ENCODE measurements at regions not wholly inside any gene's neighbourhood (a gene's known extent, or its start where the extent isn't known, plus 50 kb on each side); places are given as distances from the start of the nearest gene placed in this dataset.

DNA sequence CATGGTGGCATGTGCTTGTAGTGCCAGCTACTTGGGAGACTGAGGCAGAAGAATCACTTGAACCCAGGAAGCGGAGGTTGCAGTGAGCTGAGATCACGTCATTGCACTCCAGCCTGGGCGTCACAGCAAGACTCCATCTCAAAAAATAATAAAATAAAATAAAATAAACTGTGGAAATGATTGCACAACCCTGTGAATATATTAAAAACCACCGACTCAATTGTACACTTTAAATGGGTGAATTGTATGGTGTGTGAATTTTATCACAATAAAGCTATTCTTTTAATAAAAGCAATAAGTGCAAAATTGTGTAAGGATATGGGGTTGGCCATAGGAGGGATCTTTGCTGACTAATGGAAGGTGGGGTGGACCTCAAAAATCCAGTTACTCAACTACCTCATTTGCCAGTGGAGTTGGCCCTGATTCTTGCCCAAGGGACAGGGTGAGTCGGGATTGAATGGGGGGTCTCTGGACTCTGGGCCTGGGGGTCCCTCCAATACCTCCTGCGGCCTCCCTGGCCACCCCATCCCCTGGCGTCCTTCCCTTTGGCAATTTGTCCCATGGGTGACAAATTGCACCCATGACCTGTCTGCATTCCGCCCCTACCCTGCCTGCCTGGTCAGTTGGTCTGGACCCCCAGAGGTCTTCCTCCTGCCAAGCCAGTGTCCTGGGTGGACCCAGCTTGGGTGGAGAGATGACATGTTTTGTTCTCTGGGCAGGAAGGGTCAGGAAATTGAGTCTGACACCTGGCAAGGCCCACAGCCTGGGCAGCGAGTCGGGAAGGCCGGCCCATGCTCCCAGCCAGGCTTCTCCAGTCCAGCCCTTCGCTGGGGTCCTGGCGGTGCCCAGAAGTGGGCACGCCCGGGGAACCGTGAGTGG, 61.7 kb upstream of the ELN start:
- DNase-seq: no peak

DNA sequence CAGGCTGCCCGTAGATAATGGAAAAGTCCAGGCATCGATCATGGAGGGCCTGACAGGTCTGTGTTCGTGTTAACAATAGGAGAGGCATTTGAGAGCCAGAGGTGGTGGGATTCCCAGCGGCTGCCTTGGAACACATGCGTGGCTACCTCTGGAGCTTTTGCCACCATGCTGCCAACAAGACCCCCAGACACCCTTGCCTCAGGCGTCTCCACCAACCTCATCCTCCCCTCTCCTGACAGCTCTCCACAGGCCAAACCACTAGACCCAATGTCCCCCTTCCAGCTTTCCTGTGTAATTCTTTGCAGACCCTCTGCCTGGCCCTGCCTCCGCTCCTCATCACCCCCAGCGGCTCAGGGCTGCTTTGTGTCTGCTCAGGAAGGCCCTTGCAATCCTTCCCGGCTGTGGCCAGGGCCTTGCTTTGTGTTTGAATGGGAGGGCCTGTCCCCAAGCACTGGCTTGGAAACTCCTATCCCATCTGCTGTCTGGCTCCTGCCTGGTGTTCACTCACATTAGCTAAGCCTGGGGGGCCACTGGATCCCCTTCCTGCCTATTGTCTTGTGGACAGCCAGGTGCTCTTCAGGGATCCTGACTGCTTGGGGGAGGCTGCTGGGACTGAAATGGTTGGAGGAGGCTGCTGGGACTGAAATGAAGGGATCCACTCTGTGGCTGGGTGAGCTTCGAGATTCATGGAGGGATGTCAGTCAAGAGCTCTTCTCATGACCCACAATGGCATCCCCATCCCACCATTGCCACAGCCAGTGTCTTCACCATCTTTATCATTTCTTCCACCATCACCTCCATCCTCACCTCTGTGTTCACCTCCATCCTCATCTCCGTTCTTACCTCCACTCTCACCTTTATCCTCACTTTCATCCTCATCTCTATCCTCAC, 60.8 kb upstream of the ELN start:
- DNase-seq: no peak

DNA sequence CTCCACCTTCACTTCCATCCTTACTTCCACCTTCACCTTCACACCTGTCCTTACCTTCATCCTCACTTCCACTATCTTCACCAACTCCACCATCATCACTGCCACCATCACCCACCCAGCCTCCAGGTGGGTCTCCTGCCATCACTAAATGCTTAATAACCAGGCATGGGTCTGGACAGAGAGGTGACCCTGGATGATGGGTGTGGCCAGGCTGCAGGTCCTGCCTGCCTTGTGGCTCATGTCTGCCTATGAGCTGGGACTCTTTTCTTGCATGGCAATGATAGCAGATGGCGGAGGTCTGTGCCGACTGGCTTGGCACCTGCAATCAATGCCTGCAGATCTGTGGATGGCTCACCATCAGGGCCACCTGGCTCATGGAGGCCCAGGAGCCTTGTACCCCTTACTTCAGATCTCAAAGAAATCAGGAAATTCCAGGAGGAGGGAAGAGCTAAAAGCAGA, 60.1 kb upstream of the ELN start:
- no peak for DNase-seq

DNA sequence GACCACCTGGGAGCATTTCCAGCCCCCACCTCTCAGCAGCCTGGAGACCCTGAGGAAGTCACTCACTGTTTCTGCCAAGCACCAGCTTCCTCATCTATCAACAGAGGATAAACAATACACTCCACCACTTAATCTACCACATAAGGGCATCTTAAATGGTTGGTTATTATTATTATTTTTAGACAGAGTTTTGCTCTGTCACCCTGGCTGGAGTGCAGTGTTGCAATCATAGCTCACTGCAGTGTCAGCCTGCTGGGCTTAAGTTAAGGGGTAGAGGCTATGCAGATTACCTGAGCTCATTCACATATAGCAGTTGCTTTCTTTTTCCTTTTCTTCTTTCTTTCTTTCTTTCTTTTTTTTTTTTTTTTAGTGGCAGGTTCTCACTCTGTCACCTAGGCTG, 59.5 kb upstream of the ELN start:
- no peak for DNase-seq

DNA sequence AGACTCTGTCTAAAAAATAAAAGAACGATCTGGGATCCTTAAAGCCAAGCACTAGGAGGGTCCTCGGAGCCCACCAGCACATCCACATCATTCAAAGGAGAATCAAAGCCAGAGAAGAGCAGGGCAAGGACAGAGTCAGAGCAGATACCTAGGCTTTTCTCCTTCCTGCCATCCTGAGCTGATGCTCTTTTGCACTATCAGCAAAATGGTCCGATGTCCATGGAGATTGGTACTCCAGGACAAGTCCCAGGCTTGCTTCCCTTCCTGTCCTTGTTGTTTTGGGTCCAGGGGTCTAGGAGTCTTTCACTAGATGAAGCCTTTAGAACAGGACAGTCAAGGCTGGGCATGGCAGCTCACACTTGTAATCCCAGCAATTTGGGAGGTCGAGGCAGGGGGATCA, 58.0 kb upstream of the ELN start:
- DNase-seq: no peak

DNA sequence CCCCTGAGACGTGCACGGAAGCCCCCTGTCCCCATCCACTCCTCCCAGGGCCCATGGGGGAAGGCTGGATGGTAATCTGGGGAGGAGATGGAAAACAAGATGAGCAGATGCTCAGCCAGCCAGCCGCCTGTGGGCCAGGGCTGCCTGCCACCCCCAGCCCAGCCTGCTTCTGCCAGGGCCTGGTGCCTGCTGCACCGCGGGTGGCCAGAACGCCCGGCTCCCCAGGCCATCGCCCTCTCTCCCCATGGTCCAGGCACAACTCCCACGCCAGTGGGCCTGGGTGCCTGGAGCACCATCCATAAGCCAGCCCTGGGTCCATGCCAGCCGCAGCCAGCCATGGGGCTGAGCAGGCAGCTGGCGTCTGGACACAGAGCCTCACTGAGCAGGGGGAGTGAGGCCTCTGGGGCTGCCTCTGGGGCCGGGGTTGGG, 57.2 kb upstream of the ELN start:
- DNase-seq: no peak

DNA sequence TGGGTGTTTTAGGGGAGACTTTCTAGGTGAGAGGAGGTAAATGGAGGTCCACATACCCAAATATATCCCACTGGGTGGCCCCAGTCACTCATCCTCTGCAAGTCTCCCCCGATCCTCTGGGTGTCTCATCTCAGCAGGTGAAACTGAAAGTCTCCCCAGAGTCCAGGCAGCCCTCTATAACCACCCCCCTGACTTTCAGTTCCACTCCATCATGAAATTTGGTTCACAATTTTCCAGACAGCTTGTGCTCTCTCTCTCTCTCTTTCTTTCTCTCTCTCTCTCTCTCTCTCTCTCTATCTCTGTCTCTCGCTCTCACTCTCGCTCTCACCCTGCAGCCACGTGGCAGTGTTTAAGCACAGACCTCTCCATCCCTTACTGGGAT, 56.7 kb upstream of the ELN start:
- DNase-seq: no peak

DNA sequence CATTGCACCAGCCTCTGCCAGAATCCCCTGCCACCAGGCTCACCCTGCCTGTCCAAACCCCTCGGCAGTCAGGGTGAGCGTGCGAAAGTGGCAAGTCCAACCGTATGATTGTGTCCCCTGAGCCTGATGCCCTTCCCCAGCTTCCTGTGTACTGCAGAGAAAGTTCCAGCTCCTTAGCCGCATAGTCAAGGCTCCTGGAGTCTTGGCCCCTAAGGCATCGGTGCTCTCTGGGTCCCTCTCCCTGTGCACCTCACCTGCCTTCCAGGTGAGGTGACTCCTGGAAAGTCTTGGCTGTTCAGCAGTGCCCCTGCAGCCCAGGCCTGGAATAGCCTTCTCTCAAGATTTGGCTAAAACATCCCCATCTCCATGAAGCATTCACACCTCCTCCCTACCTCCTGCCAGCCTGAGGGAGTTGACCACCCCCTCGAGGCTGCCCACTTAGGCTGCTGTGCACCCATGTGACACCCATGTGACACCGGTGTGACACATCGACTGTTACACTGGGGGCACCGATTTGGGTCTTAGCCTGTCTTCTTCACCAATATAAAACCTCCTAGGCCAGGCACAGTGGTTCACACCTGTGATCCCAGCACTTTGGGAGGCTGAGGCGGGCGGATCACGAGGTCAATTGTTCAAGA, 56.1 kb upstream of the ELN start:
- DNase-seq: no peak

DNA sequence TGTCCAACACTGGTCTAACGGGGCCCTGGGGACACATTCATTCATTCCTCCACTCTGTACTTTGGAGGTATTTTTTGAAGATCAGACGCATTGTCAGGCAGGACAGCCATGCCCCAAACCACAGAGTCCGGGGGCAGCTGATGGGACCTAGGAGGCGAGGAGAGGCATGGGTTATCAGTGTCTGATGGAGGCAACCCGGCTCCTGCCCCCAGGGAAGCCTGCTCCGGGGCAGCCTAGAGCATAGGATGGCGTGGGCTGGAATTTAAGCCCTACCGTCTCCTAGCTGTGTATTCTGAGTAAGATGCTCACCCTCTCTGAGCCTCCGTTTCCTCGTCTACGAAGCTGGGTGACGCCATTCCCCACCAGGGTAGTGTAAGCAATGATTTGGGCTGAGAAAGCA, 55.4 kb upstream of the ELN start:
- DNase-seq: no peak

DNA sequence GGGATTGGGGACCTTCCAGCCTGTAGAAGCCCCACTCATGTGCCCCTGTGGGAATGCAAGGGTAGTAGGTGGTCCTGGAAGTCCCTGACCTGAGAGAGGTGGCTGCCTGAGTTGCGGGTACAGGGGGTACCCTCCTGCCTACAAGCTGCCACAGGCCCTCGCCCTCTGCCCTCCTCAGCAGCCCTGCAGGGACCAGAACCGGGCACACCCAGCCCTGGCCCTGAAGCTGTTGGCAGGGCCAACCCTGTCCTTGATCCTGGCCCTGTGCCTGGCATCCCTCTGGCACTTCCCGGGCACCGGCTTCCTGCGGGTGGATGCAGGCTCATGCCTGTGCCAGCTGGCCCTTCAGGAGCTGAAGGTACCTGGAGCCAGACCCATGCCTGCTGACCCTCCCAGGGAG, 54.9 kb upstream of the ELN start:
- DNase-seq: no peak

DNA sequence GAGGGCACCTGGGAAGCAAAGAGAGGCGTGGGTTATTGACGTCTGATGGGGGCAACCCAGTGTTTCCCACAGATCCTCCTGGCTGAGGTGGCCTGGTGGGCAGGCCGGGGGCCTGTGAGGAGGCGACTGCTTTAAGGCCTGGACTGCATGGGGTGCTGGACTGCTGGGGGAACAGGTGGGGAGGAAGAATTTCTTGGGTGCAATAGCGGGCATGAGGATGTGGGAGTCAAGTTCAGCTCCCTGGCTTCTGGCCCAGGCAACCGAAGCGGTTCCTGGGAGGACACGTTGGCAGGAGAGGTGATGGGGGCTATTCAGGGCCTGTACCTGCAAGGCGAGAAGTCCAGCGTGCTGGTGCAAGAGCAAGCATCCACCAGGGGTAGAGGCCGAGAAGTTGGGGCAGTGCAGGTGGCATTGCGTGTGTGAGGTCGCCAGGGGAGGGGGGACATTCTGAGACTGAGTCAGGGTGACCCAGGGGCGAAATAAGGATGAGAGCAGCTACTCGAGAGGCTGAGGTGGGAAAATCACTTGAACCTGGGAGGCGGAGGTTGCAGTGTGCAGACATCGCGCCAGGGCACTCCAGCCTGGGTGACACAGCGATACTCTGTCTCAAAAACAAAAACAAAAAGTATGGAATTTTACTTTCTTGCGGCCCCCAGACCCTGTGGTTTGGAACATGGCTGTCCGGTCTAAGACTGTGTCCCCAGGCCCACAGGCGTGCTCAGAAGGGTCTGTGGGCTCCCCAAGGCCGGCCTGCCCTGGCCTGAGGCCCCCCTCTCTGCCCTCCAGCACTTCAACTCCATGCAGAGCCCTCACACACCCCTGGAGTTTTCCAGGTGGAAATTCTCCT, 53.6 kb upstream of the ELN start:
- no peak for DNase-seq

DNA sequence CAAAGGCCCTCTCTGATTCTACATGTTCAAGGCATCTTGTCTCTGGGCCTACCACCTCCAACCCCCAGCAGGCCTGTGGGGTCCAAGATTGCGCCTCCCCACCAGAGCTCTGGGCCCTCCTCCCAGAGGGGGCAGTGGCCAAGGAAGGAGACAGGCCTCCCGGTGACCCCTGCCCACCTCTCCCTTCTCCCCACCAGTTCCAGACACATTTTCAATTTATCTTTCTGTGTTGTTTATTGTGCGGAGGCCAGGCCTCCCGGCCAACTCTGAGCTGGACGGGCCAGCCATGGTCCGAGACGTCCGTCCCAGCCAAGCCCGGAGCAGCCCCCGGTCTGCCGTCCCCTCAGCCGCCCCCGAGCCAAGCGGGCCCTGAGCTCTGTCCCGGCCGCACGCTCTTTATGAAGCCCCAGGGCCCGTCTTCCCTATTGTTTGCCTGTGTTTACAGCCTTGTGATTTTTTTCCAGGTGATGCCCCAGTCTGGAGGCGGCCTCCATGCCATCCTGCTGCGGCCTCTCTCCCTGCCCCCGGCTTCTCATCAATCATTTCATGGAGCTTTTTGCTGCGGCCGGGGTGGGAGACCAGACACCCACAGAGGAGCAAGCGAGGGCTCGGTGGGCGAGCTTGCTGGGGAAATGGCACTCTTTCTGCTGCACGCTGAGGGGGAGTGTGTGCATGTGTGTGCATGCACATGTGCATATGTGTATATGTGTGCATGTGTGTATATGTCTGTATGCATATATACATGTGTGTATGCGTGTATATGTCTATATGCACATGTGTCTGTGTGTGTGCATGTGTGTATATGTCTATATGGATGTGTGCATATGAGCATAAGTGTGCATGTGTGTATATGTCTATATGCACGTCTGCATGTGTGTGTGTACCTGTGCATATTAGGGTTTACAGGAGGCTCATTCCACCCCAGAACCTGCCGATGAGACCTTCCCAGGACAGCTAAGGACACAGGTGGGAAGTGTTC, 52.7 kb upstream of the ELN start:
- DNase-seq: no peak

DNA sequence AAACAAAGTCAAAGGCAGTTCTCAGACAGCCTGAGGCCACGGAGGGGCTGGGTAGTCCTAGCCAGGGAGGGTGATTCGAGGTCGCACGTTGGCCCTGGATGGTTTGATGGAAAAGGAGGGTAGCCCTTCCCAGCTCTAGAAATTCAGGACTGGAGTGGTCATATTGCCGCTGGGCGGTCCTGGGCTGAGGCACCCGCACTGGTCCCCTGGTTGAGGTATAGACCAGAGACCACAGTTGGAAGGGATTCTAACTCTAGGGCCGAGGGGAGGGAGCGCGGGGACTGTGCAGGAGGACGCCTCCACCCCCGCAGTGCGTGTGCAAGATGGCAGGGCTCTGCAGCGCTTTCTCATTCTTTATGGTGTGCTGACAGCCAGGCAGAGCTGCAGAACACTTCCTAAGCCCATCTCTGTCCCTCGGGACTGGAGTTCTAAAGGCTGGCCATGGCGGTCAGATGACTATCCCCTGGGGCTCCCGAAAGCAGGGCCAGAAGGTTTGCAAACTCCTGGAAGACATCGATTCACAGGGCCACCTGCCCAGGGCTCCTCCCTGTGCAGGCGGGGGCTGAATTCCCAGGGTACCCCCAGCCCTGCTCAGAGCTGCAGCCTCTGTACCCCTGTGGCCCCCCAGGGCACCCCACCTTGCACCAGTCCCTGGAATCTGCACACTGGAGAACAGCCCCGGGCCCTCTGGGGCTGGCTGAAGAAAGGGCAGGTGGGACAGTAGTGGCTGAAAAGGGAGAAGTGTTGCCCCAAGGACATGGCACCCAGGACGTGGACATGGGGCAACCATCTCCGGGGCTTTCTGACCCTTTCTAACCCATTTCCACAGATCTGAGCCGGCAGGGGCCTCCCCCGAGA, 51.0 kb upstream of the ELN start:
- DNase-seq: peak; percentile 88

DNA sequence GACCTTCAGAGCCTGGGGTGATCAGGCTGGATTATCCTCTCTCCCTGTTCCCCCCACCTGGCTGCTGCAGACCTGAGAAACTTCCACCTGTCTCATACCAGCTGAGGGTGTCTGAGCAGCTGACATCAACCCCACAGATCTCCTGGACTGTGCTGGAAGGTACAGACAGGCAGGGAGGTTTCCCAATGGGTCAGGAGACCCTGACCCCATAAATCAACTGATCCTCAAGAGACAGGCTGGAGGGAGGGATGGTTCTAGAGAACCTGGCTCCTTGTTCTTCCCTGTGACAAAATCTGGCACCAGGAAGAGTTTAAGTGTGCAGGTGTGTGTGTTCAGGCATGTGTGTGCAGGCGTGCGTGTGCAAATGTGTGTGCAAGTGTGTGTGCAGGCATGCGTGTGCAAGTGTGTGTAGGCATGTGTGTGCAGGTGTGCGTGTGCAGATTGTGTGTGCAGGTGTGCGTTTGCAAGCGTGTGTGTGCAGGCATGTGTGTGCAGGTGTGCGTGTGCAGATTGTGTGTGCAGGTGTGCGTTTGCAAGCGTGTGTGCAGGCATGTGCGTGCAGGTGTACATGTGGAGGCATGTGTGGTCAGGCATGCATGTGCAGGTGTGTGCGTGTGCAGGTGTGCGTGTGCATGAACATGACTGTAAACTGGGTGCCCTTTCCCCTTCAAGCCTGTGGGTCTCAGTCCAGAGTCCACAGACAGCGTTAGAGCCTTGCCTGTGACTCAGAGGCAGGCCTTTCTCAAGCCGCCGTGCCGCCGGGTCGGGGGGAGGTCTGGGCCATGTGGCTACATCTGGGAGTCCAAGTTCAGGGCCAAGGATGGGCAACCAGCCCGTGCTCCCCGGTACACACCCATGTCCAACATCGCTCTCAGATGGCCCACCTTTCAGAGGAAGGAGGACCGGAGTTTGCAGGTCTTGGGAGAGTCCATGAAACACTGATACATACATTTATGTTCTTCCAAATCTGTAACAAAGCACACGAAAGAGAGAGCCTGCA, 50.1 kb upstream of the ELN start:
- DNase-seq: peak; percentile 73
